ENCODE measurements at regions not wholly inside any gene's neighbourhood (a gene's known extent, or its start where the extent isn't known, plus 50 kb on each side); places are given as distances from the start of the nearest gene placed in this dataset.

DNA sequence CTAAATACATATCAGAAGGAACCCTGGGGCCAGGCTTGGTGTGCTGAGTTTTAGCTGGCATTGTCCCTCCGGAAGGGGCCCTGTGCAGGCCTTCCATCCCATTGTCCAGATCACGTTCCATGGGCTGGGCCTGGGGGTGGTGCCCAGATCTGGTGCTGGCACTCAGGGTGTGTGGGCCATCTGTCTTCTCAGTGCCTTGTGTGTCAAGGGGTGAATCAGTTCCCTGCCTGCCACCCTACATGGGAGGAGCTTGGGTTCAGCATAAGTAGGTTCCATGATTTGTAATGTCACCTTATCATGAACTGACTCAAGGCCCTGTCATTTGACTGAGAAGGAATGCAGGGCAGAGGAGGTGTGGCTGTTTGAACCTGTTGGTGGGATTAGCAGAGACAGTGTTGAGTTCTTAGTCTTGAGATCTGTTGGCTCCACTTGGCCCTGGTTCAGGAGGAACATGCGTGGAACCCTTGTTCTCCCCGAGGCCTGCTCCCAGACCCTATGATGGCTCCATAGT lies 176.8 kb downstream of the MACROH2A1 start:
- Histone ChIP-seq H3K79me2 (ENCODE audit: insufficient read depth, low read length) (no peaks in the 10 kb centered on the region; the same call in 1 of the 2 replicates), H4K8ac (replicated peaks; ENCODE audit: insufficient read length, low read depth, low read length) (no peak overlapping the region), H3K56ac (ENCODE audit: insufficient read length, low read depth, low read length) (no peak overlapping the region), H3K27ac (ENCODE audit: insufficient read length, low read depth, low read length) (no peak overlapping the region), H3K27me3 (ENCODE audit: insufficient read depth, low read length) (no peaks in the 10 kb centered on the region), H3K23me2 (ENCODE audit: insufficient read length, low read depth, low read length, poor library complexity, severe bottlenecking) (no peaks in the 10 kb centered on the region), H3K9me3 (ENCODE audit: control insufficient read depth, low read depth, low read length) (no peaks in the 10 kb centered on the region), H4K20me1 (ENCODE audit: control insufficient read depth, insufficient read depth, insufficient read length) (no peaks in the 10 kb centered on the region), H4K91ac (ENCODE audit: insufficient read length, low read depth, low read length) (no peak overlapping the region), H2BK12ac (ENCODE audit: insufficient read length, low read depth, low read length) (no peak overlapping the region), H3K4me1 (ENCODE audit: insufficient read depth, low read length) (no peaks in the 10 kb centered on the region), H2AFZ (ENCODE audit: low read length) (no peak overlapping the region), H3K4ac (ENCODE audit: low read depth, low read length) (no peak overlapping the region), H3K79me1 (ENCODE audit: insufficient read depth, low read depth, low read length, poor library complexity, severe bottlenecking) (no peaks in the 10 kb centered on the region), H3K9ac (ENCODE audit: extremely low read depth, insufficient read length, low read length) (no peak overlapping the region), H2BK120ac (ENCODE audit: low read depth, low read length, poor library complexity, severe bottlenecking) (no peak overlapping the region), H2BK15ac (ENCODE audit: low read depth, low read length) (no peak overlapping the region), H2AK5ac (ENCODE audit: insufficient read length, low read length) (no peak overlapping the region), H4K5ac (ENCODE audit: insufficient read length, low read depth, low read length) (no peak overlapping the region), H3K23ac (ENCODE audit: insufficient read length, low read depth, low read length) (no peak overlapping the region), H3K18ac (ENCODE audit: insufficient read length, low read depth, low read length) (no peak overlapping the region), H2BK20ac (ENCODE audit: low read depth, low read length, poor library complexity, severe bottlenecking) (no peak overlapping the region), H3K14ac (ENCODE audit: insufficient read depth, low read length) (no peak overlapping the region), H3K4me2 (ENCODE audit: insufficient read depth, insufficient read length, low read length) (no peak overlapping the region), H2BK5ac (ENCODE audit: insufficient read length, low read length) (no peak overlapping the region), H3T11ph (ENCODE audit: low read length) (no peak overlapping the region)
- no CpG with 5 or more reads among the region's 4 CpGs for WGBS (ENCODE audit: extremely low coverage, insufficient read length, low lambda C conversion rate)
- no peaks in the 10 kb centered on the region; a peak in 1 of 7 replicates for H3K36me3 Mint-ChIP-seq (ENCODE audit: insufficient read depth in 1 of 3, low read depth in 3 of 3)
- H3K4me1 Mint-ChIP-seq: peaks cover 15 to 16% of the 10 kb centered on the region in 2 experiments
- H3K4me3 Mint-ChIP-seq: no peak overlapping the region
- TF ChIP-seq, protein P1, sequence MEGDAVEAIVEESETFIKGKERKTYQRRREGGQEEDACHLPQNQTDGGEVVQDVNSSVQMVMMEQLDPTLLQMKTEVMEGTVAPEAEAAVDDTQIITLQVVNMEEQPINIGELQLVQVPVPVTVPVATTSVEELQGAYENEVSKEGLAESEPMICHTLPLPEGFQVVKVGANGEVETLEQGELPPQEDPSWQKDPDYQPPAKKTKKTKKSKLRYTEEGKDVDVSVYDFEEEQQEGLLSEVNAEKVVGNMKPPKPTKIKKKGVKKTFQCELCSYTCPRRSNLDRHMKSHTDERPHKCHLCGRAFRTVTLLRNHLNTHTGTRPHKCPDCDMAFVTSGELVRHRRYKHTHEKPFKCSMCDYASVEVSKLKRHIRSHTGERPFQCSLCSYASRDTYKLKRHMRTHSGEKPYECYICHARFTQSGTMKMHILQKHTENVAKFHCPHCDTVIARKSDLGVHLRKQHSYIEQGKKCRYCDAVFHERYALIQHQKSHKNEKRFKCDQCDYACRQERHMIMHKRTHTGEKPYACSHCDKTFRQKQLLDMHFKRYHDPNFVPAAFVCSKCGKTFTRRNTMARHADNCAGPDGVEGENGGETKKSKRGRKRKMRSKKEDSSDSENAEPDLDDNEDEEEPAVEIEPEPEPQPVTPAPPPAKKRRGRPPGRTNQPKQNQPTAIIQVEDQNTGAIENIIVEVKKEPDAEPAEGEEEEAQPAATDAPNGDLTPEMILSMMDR (conservative IDR thresholded peaks at IDR 0.05): no peak
- H3K9me3 Mint-ChIP-seq: no peaks in the 10 kb centered on the region
- DNase-seq: no peak
- peaks cover 36% of the 10 kb centered on the region for H3K27me3 Mint-ChIP-seq (ENCODE audit: low read depth)
- H3K27ac Mint-ChIP-seq: no peak overlapping the region
